CD4-positive, CD25-positive, alpha-beta regulatory T cell (primary cell): ENCODE measurements at regions not wholly inside any gene's neighbourhood (a gene's known extent, or its start where the extent isn't known, plus 50 kb on each side); places are given as distances from the start of the nearest gene placed in this dataset.

Experiments
- ATAC-seq, 2 donors: fragments of 150-1000 bp; cut with Tn5 transposase; one replicate each; pipeline ENCODE4 v1.10.0; 2021; ENCODE audit warnings: low read depth in 2 of 2, moderate number of reproducible peaks in 2 of 2, moderate library complexity in 1 of 2
- DNase-seq, 3 donors: peaks; one replicate each; pipeline versions ENCODE4 v3.0.0 to v3.0.0-alpha.2; 2012 to 2022; ENCODE audit warnings: mixed read lengths in 1 of 3
- H3K27ac ChIP-seq: one replicate; pipeline ENCODE4 v1.7.0; 2013; ENCODE audit warnings: mild to moderate bottlenecking, low read length; ENCODE audit not compliant: insufficient read depth, poor library complexity, severe bottlenecking
- H3K27me3 ChIP-seq: one replicate; pipeline ENCODE4 v1.7.0; 2013; ENCODE audit warnings: low read length; ENCODE audit not compliant: control insufficient read depth, insufficient read depth
- H3K36me3 ChIP-seq: one replicate; pipeline ENCODE4 v1.7.0; 2013; ENCODE audit warnings: mild to moderate bottlenecking, low read length, moderate library complexity; ENCODE audit not compliant: control insufficient read depth, insufficient read depth
- H3K4me1 ChIP-seq: 2 replicates; pipeline ENCODE4 v1.7.0; 2013; ENCODE audit warnings: mild to moderate bottlenecking, low read length; ENCODE audit not compliant: insufficient read depth, control insufficient read depth, poor library complexity, severe bottlenecking
- H3K4me3 ChIP-seq: one replicate; pipeline ENCODE4 v1.7.0; 2013; ENCODE audit warnings: low read depth, mild to moderate bottlenecking, low read length, moderate library complexity
- H3K9me3 ChIP-seq, 2 experiments: 1 replicate in 1 of 2; 2 replicates in 1 of 2; pipeline ENCODE4 v1.7.0; 2013; ENCODE audit warnings: low read length in 2 of 2, mild to moderate bottlenecking in 1 of 2, moderate library complexity in 1 of 2; ENCODE audit not compliant: control insufficient read depth in 2 of 2
- H3K27ac Mint-ChIP-seq, 3 donors: one replicate each; pipeline ENCODE4 v1.8.0; 2020 to 2022; ENCODE audit warnings: mild to moderate bottlenecking in 3 of 3, mixed read lengths in 3 of 3, moderate library complexity in 2 of 3
- H3K27me3 Mint-ChIP-seq: one replicate; pipeline ENCODE4 v1.8.0; 2022; ENCODE audit warnings: mild to moderate bottlenecking, mixed read lengths
- H3K36me3 Mint-ChIP-seq: one replicate; pipeline ENCODE4 v1.8.0; 2020; ENCODE audit warnings: mixed read lengths
- H3K4me1 Mint-ChIP-seq, 4 donors: one replicate each; pipeline ENCODE4 v1.8.0; 2020 to 2022; ENCODE audit warnings: mixed read lengths in 4 of 4, mild to moderate bottlenecking in 1 of 4
- H3K4me3 Mint-ChIP-seq, 4 donors: one replicate each; pipeline ENCODE4 v1.8.0; 2020 to 2022; ENCODE audit warnings: mild to moderate bottlenecking in 4 of 4, mixed read lengths in 4 of 4, moderate library complexity in 3 of 4
- H3K9me3 Mint-ChIP-seq, 7 donors: one replicate each; pipeline ENCODE4 v1.8.0; 2020 to 2022; ENCODE audit warnings: mixed read lengths in 7 of 7, mild to moderate bottlenecking in 3 of 7, moderate library complexity in 2 of 7

DNA sequence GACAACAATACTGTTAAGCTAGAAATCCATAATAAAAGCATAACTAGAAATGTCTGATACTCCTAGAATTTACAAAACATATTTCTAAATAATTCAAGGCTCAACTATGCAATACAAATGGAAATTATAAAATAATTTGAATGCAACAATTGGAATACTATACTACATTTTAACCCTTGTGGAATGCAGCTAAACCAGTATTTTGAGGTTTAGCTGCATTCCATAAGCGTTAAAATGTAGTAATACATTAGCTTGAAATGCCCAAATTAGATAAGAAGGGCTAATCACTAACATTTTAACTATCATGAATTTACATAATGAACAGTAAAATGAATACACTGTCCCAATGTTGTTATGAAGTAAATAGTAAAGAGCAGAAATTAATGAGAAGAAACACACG lies 617.2 kb upstream of the CHORDC1 start:
- peaks cover 0 to 13% (median 0%) of the 10 kb centered on the region in 7 donors for H3K9me3 Mint-ChIP-seq
- Histone ChIP-seq H3K36me3 (no peaks in the 10 kb centered on the region), H3K27ac (no peak overlapping the region), H3K4me3 (no peak overlapping the region), H3K9me3 (no peaks in the 10 kb centered on the region), H3K4me1 (no peaks in the 10 kb centered on the region), H3K27me3 (no peaks in the 10 kb centered on the region)
- no peaks in the 10 kb centered on the region for H3K27me3 Mint-ChIP-seq
- no peak overlapping the region for H3K4me3 Mint-ChIP-seq
- ATAC-seq (no peak), DNase-seq (no peak)
- H3K4me1 Mint-ChIP-seq: no peaks in the 10 kb centered on the region
- no peaks in the 10 kb centered on the region for H3K36me3 Mint-ChIP-seq
- no peak overlapping the region for H3K27ac Mint-ChIP-seq

DNA sequence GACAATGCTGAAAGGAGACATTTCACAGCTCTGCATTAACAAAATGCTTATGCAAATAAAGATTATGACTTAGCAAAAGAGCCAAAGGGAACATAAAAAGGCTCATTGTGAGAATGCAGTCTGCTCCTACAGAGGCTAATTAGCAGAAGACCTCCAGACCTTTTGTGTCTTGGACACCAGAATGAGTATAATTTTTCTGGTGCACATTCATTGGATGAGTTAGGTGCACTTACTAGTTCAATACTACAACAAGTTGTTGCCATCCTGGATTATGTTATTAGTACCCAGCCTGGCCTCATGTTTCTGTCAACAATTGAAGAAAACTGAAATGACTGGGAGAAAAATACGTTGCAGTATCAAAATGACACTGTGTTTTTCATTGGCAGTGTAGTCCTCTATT lies 613.2 kb upstream of the CHORDC1 start:
- H3K9me3 Mint-ChIP-seq: peaks cover 0 to 8% (median 4%) of the 10 kb centered on the region in 7 donors
- Histone ChIP-seq H3K27me3 (no peaks in the 10 kb centered on the region), H3K9me3 (no peaks in the 10 kb centered on the region), H3K36me3 (no peaks in the 10 kb centered on the region), H3K4me3 (no peak overlapping the region), H3K4me1 (no peaks in the 10 kb centered on the region), H3K27ac (no peak overlapping the region)
- no peaks in the 10 kb centered on the region for H3K4me1 Mint-ChIP-seq
- no peak overlapping the region for H3K4me3 Mint-ChIP-seq
- no peak overlapping the region for H3K27ac Mint-ChIP-seq
- H3K36me3 Mint-ChIP-seq: no peaks in the 10 kb centered on the region
- H3K27me3 Mint-ChIP-seq: no peaks in the 10 kb centered on the region
- no peak for ATAC-seq
- no peak for DNase-seq

DNA sequence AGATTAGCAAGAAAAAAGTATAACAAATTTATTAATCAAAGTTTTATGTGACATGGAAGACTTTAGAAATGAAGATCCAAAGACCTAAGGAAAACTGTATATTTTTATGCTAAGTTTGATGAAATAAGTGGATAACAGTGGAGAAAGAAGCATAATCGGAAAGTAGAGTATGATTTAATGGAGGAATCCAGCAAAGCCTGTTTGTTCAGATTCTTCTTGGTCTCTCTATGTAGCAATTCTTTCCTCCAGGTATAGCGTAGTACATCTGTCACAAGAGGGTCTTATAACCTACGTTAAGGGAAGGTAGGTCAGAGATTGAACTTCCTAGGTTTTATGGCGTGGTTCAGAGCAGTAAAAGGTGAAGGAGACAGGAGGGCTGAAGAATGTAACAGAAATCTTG lies 600.6 kb upstream of the CHORDC1 start:
- H3K4me3 ChIP-seq: no peak overlapping the region
- H3K27ac ChIP-seq: no peak overlapping the region
- H3K36me3 ChIP-seq: no peaks in the 10 kb centered on the region
- H3K9me3 Mint-ChIP-seq: peaks cover 0 to 28% (median 5%) of the 10 kb centered on the region in 7 donors
- H3K27ac Mint-ChIP-seq: no peak overlapping the region
- DNase-seq (no peak), ATAC-seq (no peak)
- no peaks in the 10 kb centered on the region for H3K4me1 ChIP-seq
- H3K27me3 Mint-ChIP-seq: peaks cover 4% of the 10 kb centered on the region
- H3K9me3 ChIP-seq: no peaks in the 10 kb centered on the region
- no peaks in the 10 kb centered on the region for H3K4me1 Mint-ChIP-seq
- no peak overlapping the region for H3K4me3 Mint-ChIP-seq
- H3K36me3 Mint-ChIP-seq: no peaks in the 10 kb centered on the region
- H3K27me3 ChIP-seq: no peaks in the 10 kb centered on the region

DNA sequence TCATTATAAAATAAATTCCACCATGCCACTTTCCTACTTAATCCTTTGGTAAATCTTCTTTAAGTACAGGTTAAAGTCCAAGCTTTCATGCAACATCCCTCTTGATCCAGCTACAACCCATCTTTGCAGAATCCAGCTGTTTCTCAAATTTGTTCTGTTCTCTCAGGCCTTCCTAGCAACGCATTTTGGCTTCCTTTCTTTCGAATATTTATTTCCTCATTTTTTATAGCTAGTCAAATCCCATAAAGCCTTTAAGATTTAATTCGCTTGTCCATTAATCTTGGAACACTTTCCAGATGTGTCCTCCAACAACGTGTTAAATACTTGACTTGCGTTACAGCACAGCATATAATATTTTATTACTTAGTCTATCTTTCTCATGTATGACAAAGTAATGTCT lies 600.1 kb upstream of the CHORDC1 start:
- Histone ChIP-seq H3K9me3 (no peaks in the 10 kb centered on the region), H3K27ac (no peak overlapping the region), H3K4me1 (no peaks in the 10 kb centered on the region), H3K36me3 (no peaks in the 10 kb centered on the region), H3K4me3 (no peak overlapping the region), H3K27me3 (no peaks in the 10 kb centered on the region)
- no peak for ATAC-seq
- H3K36me3 Mint-ChIP-seq: no peaks in the 10 kb centered on the region
- H3K4me3 Mint-ChIP-seq: no peak overlapping the region
- H3K4me1 Mint-ChIP-seq: no peaks in the 10 kb centered on the region
- peaks cover 4% of the 10 kb centered on the region for H3K27me3 Mint-ChIP-seq
- DNase-seq: no peak
- no peak overlapping the region for H3K27ac Mint-ChIP-seq
- peaks cover 0 to 24% (median 6%) of the 10 kb centered on the region in 7 donors for H3K9me3 Mint-ChIP-seq

DNA sequence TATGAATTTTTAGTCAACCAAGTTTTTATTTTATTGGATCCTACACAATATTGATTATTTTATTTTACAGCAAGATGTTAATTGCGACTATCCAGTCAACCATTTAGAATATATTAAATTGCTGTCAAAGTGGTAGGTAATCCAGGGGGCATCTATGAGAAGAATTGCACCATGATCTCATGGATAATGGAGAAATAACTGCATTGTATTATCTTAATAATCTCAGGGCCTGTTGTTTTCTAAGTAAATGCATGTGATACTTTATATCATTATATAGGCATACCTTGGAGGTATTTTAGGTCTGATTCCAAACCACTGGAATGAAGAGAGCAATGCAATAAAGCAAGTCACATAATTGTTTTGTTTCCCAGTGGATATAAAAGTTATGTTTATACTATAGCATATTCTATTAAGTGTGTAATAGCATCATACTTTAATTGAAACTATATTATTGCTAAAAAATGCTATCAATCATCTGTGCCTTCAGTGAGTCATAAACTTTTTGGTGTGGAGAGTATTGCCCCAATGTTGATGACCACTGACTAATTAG lies 595.4 kb upstream of the CHORDC1 start:
- DNase-seq (no peak), ATAC-seq (no peak)
- H3K27me3 Mint-ChIP-seq: peaks cover 4% of the 10 kb centered on the region
- no peak overlapping the region for H3K4me3 Mint-ChIP-seq
- no peaks in the 10 kb centered on the region for H3K27me3 ChIP-seq
- peaks cover 0 to 24% (median 7%) of the 10 kb centered on the region in 7 donors for H3K9me3 Mint-ChIP-seq
- H3K9me3 ChIP-seq: peaks cover 0 to 5% of the 10 kb centered on the region in 2 experiments
- H3K27ac Mint-ChIP-seq: no peak overlapping the region
- H3K4me1 Mint-ChIP-seq: no peaks in the 10 kb centered on the region
- H3K4me3 ChIP-seq: no peak overlapping the region
- no peaks in the 10 kb centered on the region for H3K36me3 Mint-ChIP-seq
- no peak overlapping the region for H3K27ac ChIP-seq
- no peaks in the 10 kb centered on the region for H3K4me1 ChIP-seq
- H3K36me3 ChIP-seq: no peaks in the 10 kb centered on the region

DNA sequence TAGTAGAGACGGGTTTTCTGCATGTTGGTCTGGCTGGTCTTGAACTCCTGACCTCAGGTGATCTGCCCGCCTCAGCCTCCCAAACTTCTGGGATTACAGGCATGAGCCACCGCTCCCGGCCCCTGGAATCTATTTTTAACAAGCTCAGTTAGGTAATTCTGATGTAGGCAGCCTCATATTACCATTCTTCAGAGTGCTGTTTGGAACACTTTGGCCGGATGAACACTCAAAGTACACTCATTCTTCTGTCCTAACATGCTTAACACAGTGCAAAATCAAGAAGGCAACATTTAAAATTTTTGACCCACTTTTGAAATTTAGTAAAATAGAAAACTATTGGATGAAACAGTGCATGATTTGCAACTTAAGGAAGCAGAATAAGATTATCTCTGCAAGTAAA lies 586.7 kb upstream of the CHORDC1 start:
- no peak overlapping the region for H3K27ac ChIP-seq
- ATAC-seq (no peak), DNase-seq (no peak)
- H3K36me3 Mint-ChIP-seq: no peaks in the 10 kb centered on the region
- H3K27ac Mint-ChIP-seq: no peak overlapping the region
- H3K9me3 ChIP-seq: peaks cover 0 to 5% of the 10 kb centered on the region in 2 experiments
- H3K4me3 Mint-ChIP-seq: no peak overlapping the region
- H3K27me3 Mint-ChIP-seq: no peaks in the 10 kb centered on the region
- H3K4me3 ChIP-seq: no peak overlapping the region
- H3K4me1 Mint-ChIP-seq: no peaks in the 10 kb centered on the region
- H3K36me3 ChIP-seq: no peaks in the 10 kb centered on the region
- no peaks in the 10 kb centered on the region for H3K27me3 ChIP-seq
- H3K9me3 Mint-ChIP-seq: peaks cover 0 to 11% (median 4%) of the 10 kb centered on the region in 7 donors
- no peaks in the 10 kb centered on the region for H3K4me1 ChIP-seq

DNA sequence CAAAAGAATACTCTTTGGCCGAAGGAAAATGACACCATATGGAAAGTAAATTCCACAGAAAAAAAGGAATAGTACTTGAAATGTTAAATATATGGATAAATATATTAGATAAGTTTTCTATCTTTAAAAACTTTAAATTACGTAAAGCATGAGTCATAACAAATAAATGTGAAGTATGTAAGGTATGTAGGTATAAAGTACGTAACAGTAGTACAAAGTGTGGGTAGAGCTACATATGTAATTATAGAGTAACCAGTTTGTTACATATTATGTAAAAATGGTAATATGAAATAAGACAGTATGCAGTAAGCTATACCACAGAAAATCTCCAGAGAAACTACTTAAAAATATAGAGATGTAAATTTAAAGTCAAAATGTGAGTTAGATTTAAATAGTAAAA lies 582.3 kb upstream of the CHORDC1 start:
- no peak overlapping the region for H3K27ac ChIP-seq
- Mint-ChIP-seq H3K27me3 (no peaks in the 10 kb centered on the region), H3K4me3 (no peak overlapping the region), H3K36me3 (no peaks in the 10 kb centered on the region), H3K9me3 (peaks cover 0 to 8% (median 1%) of the 10 kb centered on the region in 7 donors), H3K4me1 (no peaks in the 10 kb centered on the region), H3K27ac (peak overlapping the region in 1 of 3 donors; percentile 48)
- H3K4me1 ChIP-seq: no peaks in the 10 kb centered on the region
- DNase-seq (no peak), ATAC-seq (no peak)
- no peak overlapping the region for H3K4me3 ChIP-seq
- peaks cover 0 to 1% of the 10 kb centered on the region in 2 experiments for H3K9me3 ChIP-seq
- H3K27me3 ChIP-seq: no peaks in the 10 kb centered on the region
- no peaks in the 10 kb centered on the region for H3K36me3 ChIP-seq

DNA sequence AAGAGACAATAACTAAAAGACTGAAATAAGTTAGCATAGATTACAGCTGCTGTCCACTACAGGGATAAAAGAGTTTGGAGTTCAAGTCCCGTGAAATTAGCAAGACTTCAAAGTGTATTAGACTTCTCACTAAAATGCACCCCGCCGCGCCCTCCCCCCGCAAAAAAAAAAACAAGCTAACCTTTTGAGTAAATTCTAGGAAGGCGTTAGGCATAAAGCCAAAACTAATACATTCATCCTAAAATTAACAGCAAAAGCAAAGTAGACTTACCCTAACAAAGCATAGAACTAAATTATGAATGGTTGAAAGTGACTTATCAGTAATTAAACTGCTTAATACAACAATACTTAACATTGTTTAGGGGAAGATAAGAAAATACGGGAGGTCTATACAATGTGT lies 581.0 kb upstream of the CHORDC1 start:
- Mint-ChIP-seq H3K9me3 (peaks cover 0 to 10% (median 3%) of the 10 kb centered on the region in 7 donors), H3K36me3 (no peaks in the 10 kb centered on the region), H3K27me3 (no peaks in the 10 kb centered on the region), H3K4me1 (no peaks in the 10 kb centered on the region), H3K4me3 (no peak overlapping the region), H3K27ac (no peak overlapping the region)
- DNase-seq (no peak), ATAC-seq (no peak)
- no peaks in the 10 kb centered on the region for H3K27me3 ChIP-seq
- no peak overlapping the region for H3K4me3 ChIP-seq
- no peak overlapping the region for H3K27ac ChIP-seq
- H3K4me1 ChIP-seq: no peaks in the 10 kb centered on the region
- peaks cover 0 to 1% of the 10 kb centered on the region in 2 experiments for H3K9me3 ChIP-seq
- H3K36me3 ChIP-seq: no peaks in the 10 kb centered on the region
